ENCODE measurements at regions not wholly inside any gene's neighbourhood (a gene's known extent, or its start where the extent isn't known, plus 50 kb on each side); places are given as distances from the start of the nearest gene placed in this dataset.

DNA sequence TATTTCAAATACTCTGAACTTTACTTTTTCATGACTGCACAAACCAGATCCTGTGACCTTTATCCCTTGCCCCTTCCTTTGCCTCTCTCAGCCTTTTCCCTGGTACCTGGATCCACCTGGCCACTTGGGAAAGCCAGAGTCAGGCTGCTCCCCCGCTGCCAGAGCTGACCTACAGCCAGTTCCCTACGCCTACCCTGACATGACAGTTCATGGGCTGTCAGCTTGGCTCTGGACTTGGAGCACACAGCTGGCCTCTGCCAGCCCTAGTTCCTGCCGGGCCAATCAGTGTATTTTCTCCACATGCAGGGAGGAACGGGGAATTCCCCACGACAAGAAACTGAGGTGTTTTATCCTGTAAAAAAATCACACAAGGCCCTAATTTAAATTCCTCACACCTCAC lies 382.6 kb downstream of the INSC start:
- no peak overlapping the region for H3K27ac ChIP-seq
- intact Hi-C loops (cut with DNase I; ENCODE audit: low total_unique reads) = no loop called here
- DNase-seq = no peak
- H3K9me3 ChIP-seq = no peaks in the 10 kb centered on the region
- H3K36me3 ChIP-seq = no peaks in the 10 kb centered on the region
- H3K27me3 ChIP-seq = no peaks in the 10 kb centered on the region
- TF ChIP-seq, protein P1, sequence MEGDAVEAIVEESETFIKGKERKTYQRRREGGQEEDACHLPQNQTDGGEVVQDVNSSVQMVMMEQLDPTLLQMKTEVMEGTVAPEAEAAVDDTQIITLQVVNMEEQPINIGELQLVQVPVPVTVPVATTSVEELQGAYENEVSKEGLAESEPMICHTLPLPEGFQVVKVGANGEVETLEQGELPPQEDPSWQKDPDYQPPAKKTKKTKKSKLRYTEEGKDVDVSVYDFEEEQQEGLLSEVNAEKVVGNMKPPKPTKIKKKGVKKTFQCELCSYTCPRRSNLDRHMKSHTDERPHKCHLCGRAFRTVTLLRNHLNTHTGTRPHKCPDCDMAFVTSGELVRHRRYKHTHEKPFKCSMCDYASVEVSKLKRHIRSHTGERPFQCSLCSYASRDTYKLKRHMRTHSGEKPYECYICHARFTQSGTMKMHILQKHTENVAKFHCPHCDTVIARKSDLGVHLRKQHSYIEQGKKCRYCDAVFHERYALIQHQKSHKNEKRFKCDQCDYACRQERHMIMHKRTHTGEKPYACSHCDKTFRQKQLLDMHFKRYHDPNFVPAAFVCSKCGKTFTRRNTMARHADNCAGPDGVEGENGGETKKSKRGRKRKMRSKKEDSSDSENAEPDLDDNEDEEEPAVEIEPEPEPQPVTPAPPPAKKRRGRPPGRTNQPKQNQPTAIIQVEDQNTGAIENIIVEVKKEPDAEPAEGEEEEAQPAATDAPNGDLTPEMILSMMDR (IDR thresholded peaks at IDR 0.05) = no peak
- no peak for TF ChIP-seq POLR2A (IDR thresholded peaks at IDR 0.05)
- H3K4me1 ChIP-seq = no peaks in the 10 kb centered on the region
- no peak overlapping the region for H3K4me3 ChIP-seq

DNA sequence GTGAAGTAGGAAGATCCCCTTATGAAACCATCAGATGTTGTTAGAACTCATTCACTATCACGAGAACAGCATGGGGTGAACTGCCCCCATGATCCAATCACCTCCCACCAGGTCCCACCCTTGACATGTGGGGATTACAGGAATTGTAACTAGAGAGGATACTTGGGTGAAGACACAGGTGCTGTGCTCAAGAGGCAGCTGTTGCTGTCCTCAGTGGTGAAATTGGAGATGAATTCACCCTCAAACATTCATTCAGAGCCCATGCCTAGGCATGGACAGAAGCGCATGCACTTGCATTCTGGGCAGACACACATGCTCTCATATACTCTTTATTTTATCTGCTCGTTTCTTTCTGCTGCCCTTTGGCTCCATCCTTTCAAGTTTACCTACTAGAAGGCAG lies 385.0 kb downstream of the INSC start:
- no peak for TF ChIP-seq POLR2A (IDR thresholded peaks at IDR 0.05)
- TF ChIP-seq, protein P1 (IDR thresholded peaks at IDR 0.05) = no peak
- Histone ChIP-seq H3K36me3 (no peaks in the 10 kb centered on the region), H3K4me1 (no peaks in the 10 kb centered on the region), H3K27ac (no peak overlapping the region), H3K4me3 (no peak overlapping the region), H3K27me3 (no peaks in the 10 kb centered on the region), H3K9me3 (no peaks in the 10 kb centered on the region)
- DNase-seq = no peak
- intact Hi-C loops (cut with DNase I; ENCODE audit: low total_unique reads) = no loop called here

DNA sequence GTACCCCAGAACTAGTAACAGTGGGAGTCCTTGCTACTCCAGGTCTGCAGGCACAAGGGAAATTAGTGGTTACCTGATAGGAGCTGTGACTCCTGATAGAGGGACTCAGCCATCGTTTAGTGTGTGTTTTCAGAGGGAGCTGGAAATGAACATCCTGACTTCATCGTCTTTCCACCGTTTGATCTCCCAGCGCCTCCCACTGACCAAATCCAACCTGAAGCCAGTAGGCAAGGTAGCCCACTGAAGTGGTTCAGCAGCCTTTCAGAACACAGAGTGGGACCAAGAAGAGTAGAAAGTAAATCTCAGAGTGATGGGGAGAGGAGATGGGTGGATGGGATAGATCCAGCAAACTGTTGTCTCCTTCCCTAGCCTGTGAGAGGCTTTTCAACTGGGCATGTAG lies 385.9 kb downstream of the INSC start:
- H3K27ac ChIP-seq = no peak overlapping the region
- no peaks in the 10 kb centered on the region for H3K36me3 ChIP-seq
- no peaks in the 10 kb centered on the region for H3K27me3 ChIP-seq
- H3K9me3 ChIP-seq = no peaks in the 10 kb centered on the region
- H3K4me3 ChIP-seq = no peak overlapping the region
- TF ChIP-seq POLR2A (IDR thresholded peaks at IDR 0.05) = no peak
- TF ChIP-seq, protein P1 (IDR thresholded peaks at IDR 0.05) = no peak
- intact Hi-C loops (cut with DNase I; ENCODE audit: low total_unique reads) = no loop called here
- no peak for DNase-seq
- no peaks in the 10 kb centered on the region for H3K4me1 ChIP-seq

DNA sequence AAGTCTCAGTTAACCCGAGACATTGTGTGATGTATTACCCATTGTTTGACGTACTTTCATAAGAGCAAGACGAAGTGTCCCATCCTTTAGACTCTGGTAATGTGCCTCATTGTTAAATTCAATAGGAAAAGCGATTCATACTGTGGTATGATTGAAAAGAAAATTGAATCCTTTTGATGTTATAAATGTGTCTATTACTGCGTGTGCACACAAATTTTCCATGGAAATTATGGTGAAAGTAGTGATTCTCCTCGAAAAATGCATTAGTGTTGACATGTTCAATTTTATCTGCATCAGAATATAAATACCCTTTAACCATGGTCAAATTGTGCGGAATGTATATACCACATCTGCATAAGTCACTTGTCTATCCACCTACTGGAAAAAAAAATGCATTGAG lies 386.8 kb downstream of the INSC start:
- H3K9me3 ChIP-seq = no peaks in the 10 kb centered on the region
- DNase-seq = no peak
- no peaks in the 10 kb centered on the region for H3K36me3 ChIP-seq
- H3K27ac ChIP-seq = no peak overlapping the region
- no peaks in the 10 kb centered on the region for H3K27me3 ChIP-seq
- no peak for TF ChIP-seq POLR2A (IDR thresholded peaks at IDR 0.05)
- TF ChIP-seq, protein P1 (IDR thresholded peaks at IDR 0.05) = no peak
- intact Hi-C loops (cut with DNase I; ENCODE audit: low total_unique reads) = no loop called here
- H3K4me3 ChIP-seq = no peak overlapping the region
- H3K4me1 ChIP-seq = no peaks in the 10 kb centered on the region

DNA sequence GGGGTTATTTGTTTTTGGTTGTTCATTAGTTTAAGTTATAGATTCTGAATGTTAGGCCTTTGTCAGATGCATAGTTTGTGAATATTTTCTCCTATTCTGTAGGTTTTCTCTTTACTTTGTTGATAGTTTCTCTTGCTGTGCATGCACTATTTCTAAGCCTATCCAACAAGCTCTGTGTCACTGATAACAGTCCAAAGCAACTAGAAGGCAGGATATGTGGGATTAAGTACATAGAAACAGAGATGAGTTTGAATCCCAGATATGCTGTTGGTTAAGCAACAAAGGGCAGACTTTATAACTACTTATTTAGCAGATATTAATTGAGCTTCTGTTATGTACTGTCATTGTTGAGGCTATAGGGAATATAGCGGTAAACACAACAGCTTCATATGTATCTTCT lies 390.4 kb downstream of the INSC start:
- H3K4me1 ChIP-seq = no peaks in the 10 kb centered on the region
- no peaks in the 10 kb centered on the region for H3K9me3 ChIP-seq
- no peak overlapping the region for H3K27ac ChIP-seq
- intact Hi-C loops (cut with DNase I; ENCODE audit: low total_unique reads) = no loop called here
- DNase-seq = no peak
- H3K4me3 ChIP-seq = no peak overlapping the region
- H3K36me3 ChIP-seq = no peaks in the 10 kb centered on the region
- no peaks in the 10 kb centered on the region for H3K27me3 ChIP-seq
- TF ChIP-seq POLR2A (IDR thresholded peaks at IDR 0.05) = no peak
- TF ChIP-seq, protein P1 (IDR thresholded peaks at IDR 0.05) = no peak

Data from uterus (tissue), 3 donors.